Trophoblast cell (in vitro differentiated cells and primary cell): ENCODE measurements at regions not wholly inside any gene's neighbourhood (a gene's known extent, or its start where the extent isn't known, plus 50 kb on each side); places are given as distances from the start of the nearest gene placed in this dataset.

Experiments used
- DNase-seq, 2 donors: peaks; one replicate each; pipeline ENCODE4 v3.0.0-alpha.2; 2016
- H2AFZ ChIP-seq: 2 replicates; pipeline ENCODE4 v1.6.1; 2013; ENCODE audit warnings: low read length, moderate library complexity, mild to moderate bottlenecking; ENCODE audit not compliant: insufficient read depth, poor library complexity
- H2AK5ac ChIP-seq: 2 replicates; pipeline ENCODE4 v1.6.1; 2013; ENCODE audit warnings: mild to moderate bottlenecking, low read length
- H2BK120ac ChIP-seq: 2 replicates; pipeline ENCODE4 v1.6.1; 2013; ENCODE audit warnings: low read length, mild to moderate bottlenecking, moderate library complexity; ENCODE audit not compliant: insufficient read depth, poor library complexity
- H2BK12ac ChIP-seq: 2 replicates; pipeline ENCODE4 v1.6.1; 2013; ENCODE audit warnings: mild to moderate bottlenecking, low read length, moderate library complexity
- H2BK5ac ChIP-seq: 2 replicates; pipeline ENCODE4 v1.6.1; 2013; ENCODE audit warnings: low read length, low read depth, moderate library complexity, mild to moderate bottlenecking; ENCODE audit not compliant: poor library complexity
- H3K14ac ChIP-seq: 2 replicates; pipeline ENCODE4 v1.6.1; 2013; ENCODE audit warnings: mild to moderate bottlenecking, low read length
- H3K18ac ChIP-seq: 2 replicates; pipeline ENCODE4 v1.6.1; 2013; ENCODE audit warnings: mild to moderate bottlenecking, low read length
- H3K23ac ChIP-seq: 2 replicates; pipeline ENCODE4 v1.6.1; 2013; ENCODE audit warnings: low read length
- H3K27ac ChIP-seq: 2 replicates; pipeline ENCODE4 v1.5.1; 2013; ENCODE audit warnings: low read depth, mild to moderate bottlenecking, inconsistent platforms, low read length, moderate library complexity
- H3K27me3 ChIP-seq: 2 replicates; pipeline ENCODE4 v1.6.1; 2013; ENCODE audit warnings: inconsistent platforms, mild to moderate bottlenecking, low read length, moderate library complexity; ENCODE audit not compliant: insufficient read depth
- H3K36me3 ChIP-seq, 2 experiments: 1 replicate in 1 of 2; 2 replicates in 1 of 2; pipeline ENCODE4 v1.6.1; 2013; ENCODE audit warnings: low read length in 2 of 2, mild to moderate bottlenecking in 2 of 2, moderate library complexity in 1 of 2; ENCODE audit not compliant: insufficient read depth in 2 of 2, control insufficient read depth in 1 of 2
- H3K4ac ChIP-seq: 2 replicates; pipeline ENCODE4 v1.6.1; 2013; ENCODE audit warnings: low read depth, mild to moderate bottlenecking, low read length, moderate library complexity
- H3K4me1 ChIP-seq, 2 experiments: 1 replicate in 1 of 2; 2 replicates in 1 of 2; pipeline ENCODE4 v1.6.1; 2013; ENCODE audit warnings: low read length in 2 of 2, mild to moderate bottlenecking in 2 of 2, moderate library complexity in 1 of 2; ENCODE audit not compliant: insufficient read depth in 2 of 2, control insufficient read depth in 1 of 2
- H3K4me2 ChIP-seq: 2 replicates; pipeline ENCODE4 v1.6.1; 2013; ENCODE audit warnings: inconsistent platforms, mild to moderate bottlenecking, low read length, moderate library complexity
- H3K4me3 ChIP-seq: 2 replicates; pipeline ENCODE4 v1.5.1; 2013; ENCODE audit warnings: mild to moderate bottlenecking, low read depth, low read length, inconsistent platforms
- H3K79me1 ChIP-seq: one replicate; pipeline ENCODE4 v1.6.1; 2013; ENCODE audit warnings: low read length
- H3K79me2 ChIP-seq: 2 replicates; pipeline ENCODE4 v1.6.1; 2013; ENCODE audit warnings: low read length, mild to moderate bottlenecking; ENCODE audit not compliant: control insufficient read depth, insufficient read depth, poor library complexity
- H3K9ac ChIP-seq: 2 replicates; pipeline ENCODE4 v1.6.1; 2013; ENCODE audit warnings: mild to moderate bottlenecking, low read length
- H3K9me3 ChIP-seq: 2 replicates; pipeline ENCODE4 v1.6.1; 2013; ENCODE audit warnings: low read depth, mild to moderate bottlenecking, control low read depth, inconsistent platforms, low read length; ENCODE audit not compliant: insufficient read depth
- H4K12ac ChIP-seq: 2 replicates; pipeline ENCODE4 v1.6.1; 2013; ENCODE audit warnings: low read depth, mild to moderate bottlenecking, low read length, moderate library complexity
- H4K8ac ChIP-seq: 2 replicates; pipeline ENCODE4 v1.6.1; 2013; ENCODE audit warnings: low read depth, mild to moderate bottlenecking, low read length, moderate library complexity
- H4K91ac ChIP-seq: one replicate; pipeline ENCODE4 v1.6.1; 2013; ENCODE audit warnings: low read depth, mild to moderate bottlenecking, low read length, moderate library complexity
- WGBS: extraction: QIAGEN DNeasy Blood & Tissue Kit; methylation state at CpG from one replicate; pipeline ENCODE4 v1.1.7; 2013; ENCODE audit warnings: missing lambda C conversion rate; ENCODE audit not compliant: insufficient read length, insufficient coverage; ENCODE audit errors: extremely low coverage; 5-methylcytosine and 5-hydroxymethylcytosine counted together

GRCh38 chr10:128289621-128290020 lies 163.4 kb upstream of the MKI67 start:
- Histone ChIP-seq H3K27me3 (peaks cover 24% of the 10 kb centered on the region), H2BK120ac (no peak overlapping the region), H3K4me2 (no peak overlapping the region), H2BK12ac (no peak overlapping the region), H4K12ac (no peak overlapping the region), H3K79me2 (no peaks in the 10 kb centered on the region), H2AFZ (no peak overlapping the region), H2BK5ac (no peak overlapping the region), H3K23ac (no peak overlapping the region), H3K79me1 (no peaks in the 10 kb centered on the region), H2AK5ac (no peak overlapping the region), H3K14ac (no peak overlapping the region), H3K4me3 (no peak overlapping the region), H3K4ac (no peak overlapping the region), H4K91ac (no peak overlapping the region), H3K36me3 (no peaks in the 10 kb centered on the region), H3K9ac (no peak overlapping the region), H3K9me3 (peaks cover 3% of the 10 kb centered on the region), H3K4me1 (no peaks in the 10 kb centered on the region), H3K18ac (no peak overlapping the region), H4K8ac (no peak overlapping the region), H3K27ac (no peak overlapping the region)
- DNase-seq, result no peak
- no CpG with 5 or more reads among the region's 4 CpGs for WGBS

GRCh38 chr10:128295003-128295402 lies 168.8 kb upstream of the MKI67 start:
- Histone ChIP-seq H4K8ac (no peak overlapping the region), H3K27ac (no peak overlapping the region), H2BK12ac (no peak overlapping the region), H3K27me3 (no peaks in the 10 kb centered on the region), H3K36me3 (no peaks in the 10 kb centered on the region), H4K91ac (no peak overlapping the region), H3K4me2 (no peak overlapping the region), H3K9me3 (peaks cover 5% of the 10 kb centered on the region), H2BK120ac (no peak overlapping the region), H3K4me1 (no peaks in the 10 kb centered on the region), H3K79me2 (no peaks in the 10 kb centered on the region), H3K4ac (no peak overlapping the region), H2AK5ac (no peak overlapping the region), H4K12ac (no peak overlapping the region), H2BK5ac (no peak overlapping the region), H3K14ac (no peak overlapping the region), H3K18ac (no peak overlapping the region), H3K79me1 (no peaks in the 10 kb centered on the region), H3K9ac (no peak overlapping the region), H3K23ac (no peak overlapping the region), H3K4me3 (no peak overlapping the region), H2AFZ (no peak overlapping the region)
- no peak for DNase-seq
- no CpG with 5 or more reads among the region's 7 CpGs for WGBS

- H4K12ac ChIP-seq, result no peak overlapping the region
- no peaks in the 10 kb centered on the region for H3K79me2 ChIP-seq
- no peaks in the 10 kb centered on the region for H3K79me1 ChIP-seq
- H3K18ac ChIP-seq, result no peak overlapping the region
- WGBS, result no CpG with 5 or more reads among the region's 13 CpGs
- H3K9ac ChIP-seq, result no peak overlapping the region
- H2BK120ac ChIP-seq, result no peak overlapping the region
- H3K4ac ChIP-seq, result no peak overlapping the region
- H3K14ac ChIP-seq, result no peak overlapping the region
- H4K91ac ChIP-seq, result no peak overlapping the region
- H2AK5ac ChIP-seq, result no peak overlapping the region
- H3K36me3 ChIP-seq, result no peaks in the 10 kb centered on the region
- H3K23ac ChIP-seq, result no peak overlapping the region
- peaks cover 9% of the 10 kb centered on the region for H3K9me3 ChIP-seq
- no peak overlapping the region for H3K27ac ChIP-seq
- H3K4me2 ChIP-seq, result no peak overlapping the region
- H3K4me1 ChIP-seq, result no peaks in the 10 kb centered on the region
- H2BK12ac ChIP-seq, result no peak overlapping the region
- no peaks in the 10 kb centered on the region for H3K27me3 ChIP-seq
- no peak for DNase-seq
- H3K4me3 ChIP-seq, result no peak overlapping the region
- H2BK5ac ChIP-seq, result no peak overlapping the region
- no peak overlapping the region for H2AFZ ChIP-seq
- no peak overlapping the region for H4K8ac ChIP-seq
Measured at GRCh38 chr10:128296253-128297007, 170.2 kb upstream of the MKI67 start.

- H2BK12ac ChIP-seq, result no peak overlapping the region
- H3K23ac ChIP-seq, result no peak overlapping the region
- H3K79me2 ChIP-seq, result no peaks in the 10 kb centered on the region
- H3K4me1 ChIP-seq, result no peaks in the 10 kb centered on the region
- H3K9me3 ChIP-seq, result peaks cover 12% of the 10 kb centered on the region
- H3K14ac ChIP-seq, result no peak overlapping the region
- WGBS, result no CpG with 5 or more reads among the region's 11 CpGs
- no peak overlapping the region for H2BK120ac ChIP-seq
- no peak for DNase-seq
- H4K91ac ChIP-seq, result no peak overlapping the region
- H2AK5ac ChIP-seq, result no peak overlapping the region
- H4K8ac ChIP-seq, result no peak overlapping the region
- no peak overlapping the region for H2BK5ac ChIP-seq
- H4K12ac ChIP-seq, result no peak overlapping the region
- H3K18ac ChIP-seq, result no peak overlapping the region
- H3K4ac ChIP-seq, result no peak overlapping the region
- no peaks in the 10 kb centered on the region for H3K36me3 ChIP-seq
- H3K27me3 ChIP-seq, result no peaks in the 10 kb centered on the region
- H3K4me2 ChIP-seq, result no peak overlapping the region
- H3K27ac ChIP-seq, result no peak overlapping the region
- no peak overlapping the region for H3K9ac ChIP-seq
- no peak overlapping the region for H2AFZ ChIP-seq
- H3K4me3 ChIP-seq, result no peak overlapping the region
- H3K79me1 ChIP-seq, result no peaks in the 10 kb centered on the region
Measured at GRCh38 chr10:128297709-128298378, 171.6 kb upstream of the MKI67 start.
